NCI-H82 treated with DMSO at 0.1 percent for 48 hours (cell line): ENCODE measurements at regions not wholly inside any gene's neighbourhood (a gene's known extent, or its start where the extent isn't known, plus 50 kb on each side); places are given as distances from the start of the nearest gene placed in this dataset.
"Not testable (repeated sequence)": the region's sequence is repeated elsewhere in the genome, so short reads cannot be mapped to it uniquely, and the experiment has no call there.

Experiments
- DNase-seq: peaks from one replicate; lab custom pipeline; 2025; ENCODE audit not compliant: unreplicated experiment; lab: John Stamatoyannopoulos, UW

DNA sequence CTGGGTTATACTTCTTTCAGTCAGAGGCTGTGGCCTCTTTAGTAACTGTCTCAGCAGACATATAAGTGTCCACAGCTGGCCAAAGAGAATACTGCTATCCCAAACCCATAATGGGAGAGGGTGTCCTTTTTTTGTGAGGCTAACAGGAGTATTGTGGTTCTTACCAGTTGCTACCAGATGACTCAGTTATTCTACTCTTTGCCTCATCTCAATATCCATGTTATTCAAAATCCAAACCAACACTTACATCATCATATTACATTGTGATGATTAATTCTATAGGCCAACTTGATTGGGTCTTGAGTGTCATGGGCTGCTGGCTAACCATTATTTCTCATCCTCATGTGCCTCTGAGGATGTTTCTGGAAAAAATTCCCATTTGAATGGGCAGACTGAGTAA, 120.9 kb downstream of the TMEM168 start:
- DNase-seq: no peak

DNA sequence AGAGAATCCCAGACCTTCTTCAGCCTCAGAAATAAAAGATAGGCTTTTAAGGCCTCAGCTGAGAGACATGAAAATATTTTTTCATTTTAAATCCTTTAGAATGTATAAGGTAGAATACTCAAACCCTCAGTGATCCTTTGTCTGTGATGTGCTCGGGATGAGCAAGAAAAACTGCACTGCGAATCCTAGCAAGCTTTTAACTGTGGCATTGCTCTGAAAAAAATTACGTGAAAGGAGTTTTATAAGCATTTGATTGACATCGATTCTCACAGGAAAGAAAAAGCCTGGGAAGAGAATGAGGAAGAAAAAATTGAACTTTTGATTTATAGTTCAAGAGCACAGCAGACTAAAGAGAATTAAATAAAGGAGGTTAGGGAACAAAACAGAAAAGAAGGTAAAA, 120.0 kb downstream of the TMEM168 start:
- no peak for DNase-seq

DNA sequence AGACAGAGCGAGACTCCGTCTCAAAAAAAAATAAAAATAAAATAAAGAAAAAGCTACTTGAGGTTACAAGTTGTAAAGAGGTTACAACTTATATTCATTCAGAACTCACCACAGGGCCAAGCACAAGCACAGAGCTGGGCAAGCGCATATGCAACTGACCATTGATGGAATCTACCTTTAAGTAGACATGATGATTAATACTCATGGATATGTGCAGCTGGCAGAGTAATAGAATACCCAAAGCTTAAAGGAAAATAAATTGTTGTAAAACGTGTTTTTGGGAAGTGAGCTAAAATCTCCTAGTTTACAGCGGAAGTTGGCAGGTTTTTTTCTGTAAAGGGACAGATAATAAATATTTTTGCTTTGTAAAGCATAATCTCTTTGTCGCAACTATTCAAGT, 111.6 kb downstream of the TMEM168 start:
- no peak for DNase-seq

DNA sequence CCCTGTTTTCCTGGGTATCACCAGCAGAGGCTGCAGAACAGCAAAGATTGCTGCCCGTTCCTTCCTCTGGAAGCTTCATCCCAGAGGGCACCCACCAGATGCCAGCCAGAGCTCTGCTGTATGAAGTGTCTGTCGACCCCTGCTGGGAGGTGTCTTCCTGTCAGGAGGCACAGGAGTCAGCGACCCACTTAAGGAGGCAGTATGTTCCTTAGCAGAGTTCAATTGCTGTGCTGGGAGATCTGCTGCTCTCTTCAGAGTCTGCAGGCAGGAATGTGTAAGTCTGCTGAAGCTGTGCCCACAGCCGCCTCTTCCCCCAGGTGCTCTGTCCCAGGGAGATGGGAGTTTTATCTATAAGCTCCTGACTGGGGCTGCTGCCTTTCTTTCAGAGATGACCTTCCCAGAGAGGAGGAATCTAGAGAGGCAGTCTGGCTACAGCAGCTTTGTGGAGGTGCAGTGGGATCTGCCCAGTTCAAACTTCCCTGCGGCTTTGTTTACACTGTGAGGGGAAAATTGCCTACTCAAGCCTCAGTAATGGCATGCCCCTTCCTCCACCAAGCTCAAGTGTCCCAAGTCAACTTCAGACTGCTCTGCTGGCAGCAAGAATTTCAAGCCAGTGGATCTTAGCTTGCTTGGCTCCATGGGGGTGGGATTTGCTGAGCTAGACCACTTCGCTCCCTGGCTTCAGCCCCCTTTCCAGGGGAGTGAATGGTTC, 100.6 kb downstream of the TMEM168 start:
- not testable (repeated sequence) for DNase-seq

DNA sequence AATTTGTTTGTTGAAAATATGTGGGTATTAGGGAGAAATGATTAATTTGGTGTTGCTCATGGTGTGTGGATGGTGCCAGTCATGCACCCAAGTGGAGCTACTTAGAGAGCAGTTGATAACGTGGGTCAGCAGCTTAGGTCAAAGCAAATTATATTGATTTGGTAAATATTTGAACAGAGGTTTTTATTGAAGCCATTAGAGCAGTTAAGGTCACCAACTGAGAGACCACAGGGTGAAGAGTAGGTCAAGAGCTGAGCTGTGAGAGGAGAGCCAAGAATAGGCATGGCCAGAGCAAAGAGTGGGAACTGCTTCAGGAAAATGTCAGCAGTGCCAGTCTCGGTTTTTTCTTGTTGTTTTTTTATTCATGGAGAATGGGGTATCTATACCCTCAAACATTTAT, 97.9 kb downstream of the TMEM168 start:
- no peak for DNase-seq

DNA sequence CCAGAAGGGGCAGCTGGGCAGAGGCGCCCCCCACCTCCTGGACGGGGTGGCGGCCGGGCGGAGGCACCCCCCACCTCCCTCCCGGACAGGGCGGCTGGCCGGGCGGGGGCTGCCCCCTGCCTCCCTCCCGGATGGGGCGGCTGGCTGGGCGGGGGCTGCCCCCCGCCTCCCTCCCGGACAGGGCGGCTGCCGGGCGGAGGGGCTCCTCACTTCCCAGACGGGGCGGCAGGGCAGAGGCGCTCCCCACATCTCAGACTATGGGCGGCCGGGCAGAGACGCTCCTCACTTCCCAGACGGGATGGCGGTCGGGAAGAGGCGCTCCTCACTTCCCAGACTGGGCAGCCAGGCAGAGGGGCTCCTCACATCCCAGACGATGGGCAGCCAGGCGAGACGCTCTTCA, 93.0 kb downstream of the TMEM168 start:
- not testable (repeated sequence) for DNase-seq

DNA sequence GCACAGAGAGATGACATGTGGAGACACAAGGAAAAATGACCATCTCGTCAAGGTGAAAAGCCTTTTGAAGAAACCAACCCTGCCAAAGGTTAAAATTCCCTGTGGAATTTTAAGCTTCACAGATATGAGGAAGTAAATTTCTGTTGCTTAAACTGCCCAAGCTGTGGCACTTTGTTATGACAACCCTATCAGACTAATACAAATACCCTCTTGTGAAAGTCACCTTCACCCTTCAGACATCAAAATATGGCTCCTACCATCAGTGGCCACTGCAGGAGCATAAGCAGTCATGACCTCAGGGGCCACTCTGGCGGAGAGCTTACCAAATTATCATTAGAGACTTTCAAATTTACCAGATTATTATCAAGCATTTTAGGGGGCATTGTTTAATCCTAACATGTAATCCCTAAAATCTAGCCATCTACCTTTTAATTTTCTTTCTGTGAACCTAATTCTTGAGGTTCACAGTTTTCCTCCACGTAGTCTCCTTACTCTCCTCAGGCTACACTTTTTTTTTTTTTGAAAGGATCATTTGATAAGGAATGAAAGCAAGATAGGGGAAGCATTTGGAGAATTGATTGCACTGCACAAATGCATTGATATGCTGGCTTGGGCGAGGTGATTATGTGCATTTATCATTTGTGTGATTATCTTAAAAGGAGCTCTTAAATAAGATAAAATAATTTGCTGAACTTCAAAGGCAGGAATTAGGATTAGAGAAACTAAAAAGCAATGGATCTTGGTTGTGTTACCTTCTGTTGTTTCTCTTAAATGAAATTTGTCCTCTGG, 90.3 kb downstream of the TMEM168 start:
- DNase-seq: no peak

DNA sequence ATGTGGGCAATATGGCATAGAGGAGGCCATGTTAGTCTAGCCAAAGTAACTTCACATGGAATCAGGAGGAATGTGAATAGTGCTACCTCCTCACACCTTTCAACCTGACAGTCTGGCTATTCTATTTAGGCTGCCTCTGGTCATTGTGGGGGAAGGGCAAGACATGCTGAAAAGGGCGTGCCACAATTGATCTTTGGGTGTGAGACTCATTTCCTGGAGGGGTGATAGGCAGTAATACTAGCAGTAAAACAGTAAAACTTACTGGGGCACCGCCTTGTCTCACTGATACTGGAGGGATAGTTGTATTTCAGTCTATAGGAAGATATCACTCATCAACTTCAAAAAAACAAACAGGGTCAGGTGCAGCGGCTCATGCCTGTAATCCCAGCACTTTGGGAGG, 88.7 kb downstream of the TMEM168 start:
- DNase-seq: no peak

DNA sequence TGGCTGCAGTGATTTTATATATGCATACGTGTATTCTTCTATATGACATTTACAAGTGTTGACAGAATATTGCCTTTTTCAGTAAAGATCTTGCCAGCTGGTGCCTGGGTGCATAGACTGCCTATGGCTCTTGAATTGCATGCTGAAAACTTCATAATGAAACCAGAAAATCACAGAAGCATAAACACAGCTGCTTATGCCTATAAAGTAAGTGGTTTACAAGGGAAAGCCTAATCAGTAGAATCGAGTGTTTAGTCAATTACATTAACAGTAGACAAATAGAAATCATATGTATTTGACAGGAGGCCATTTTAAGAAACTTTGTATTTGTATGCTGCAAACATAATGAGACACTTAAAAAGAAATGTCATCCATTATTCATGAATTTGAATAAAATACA, 82.5 kb downstream of the TMEM168 start:
- DNase-seq: no peak

DNA sequence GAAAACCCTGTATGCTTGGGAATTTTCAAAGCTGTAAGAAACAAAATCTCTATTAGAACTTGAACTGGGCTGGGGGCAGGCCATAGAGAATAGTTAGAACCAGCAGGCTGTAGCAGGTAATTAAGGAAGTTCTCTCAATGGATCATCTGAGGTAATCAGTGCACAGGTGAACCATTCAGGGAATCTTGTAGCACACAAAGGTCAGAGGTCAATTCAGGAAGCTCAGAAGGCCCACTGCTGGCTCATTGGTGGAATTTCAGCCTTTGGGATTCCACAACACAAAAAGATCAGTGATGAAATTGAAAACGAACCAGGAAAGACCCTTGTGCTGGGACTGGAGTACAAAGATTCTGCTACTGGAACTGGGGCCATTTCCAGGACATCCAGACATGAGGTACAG, 82.0 kb downstream of the TMEM168 start:
- no peak for DNase-seq
